GM23248 (cell line): ENCODE measurements at regions not wholly inside any gene's neighbourhood (a gene's known extent, or its start where the extent isn't known, plus 50 kb on each side); places are given as distances from the start of the nearest gene placed in this dataset.

ENCODE experiments used
- EZH2 ChIP-seq: fragments of 200-600 bp; sonication (generic); IDR thresholded peaks from 2 replicates; pipeline ENCODE4 v1.6.1; 2018; ENCODE audit warnings: antibody characterized with exemption, mild to moderate bottlenecking; ENCODE audit not compliant: insufficient read depth, poor library complexity, severe bottlenecking
- EZH2phosphoT487 ChIP-seq: fragments of 200-600 bp; sonication (generic); IDR thresholded peaks from 2 replicates; pipeline ENCODE4 v1.6.1; 2018; ENCODE audit warnings: antibody characterized with exemption, moderate library complexity, mild to moderate bottlenecking, low read depth; ENCODE audit not compliant: insufficient read depth

DNA sequence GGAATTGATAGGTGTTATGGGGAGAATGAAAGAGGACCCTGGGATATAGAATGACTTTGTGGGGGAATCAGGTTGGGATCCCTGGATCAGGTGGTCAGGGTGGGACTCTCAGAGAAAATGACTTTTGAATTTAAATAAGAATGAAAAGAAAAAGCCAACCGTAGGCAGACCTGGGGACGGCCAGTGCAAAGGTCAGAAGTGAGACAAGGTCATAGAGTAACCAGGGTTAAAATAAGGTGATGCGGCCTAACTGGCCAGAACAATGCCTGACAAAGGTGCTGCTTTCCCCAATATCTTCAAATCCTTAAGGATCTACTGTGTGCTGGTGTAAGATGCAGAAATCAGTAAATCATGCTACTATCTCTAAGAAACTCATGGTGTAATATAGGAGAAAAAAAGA, 238.4 kb upstream of the JUN start:
- TF ChIP-seq EZH2: no peak
- no peak for TF ChIP-seq EZH2phosphoT487
